Stimulated activated CD4-positive, alpha-beta T cell treated with anti-CD3 and anti-CD28 coated beads, Interleukin-1b, Interleukin-23, amount 100 ng/mL, for 24 hours (primary cell): ENCODE measurements at regions not wholly inside any gene's neighbourhood (a gene's known extent, or its start where the extent isn't known, plus 50 kb on each side); places are given as distances from the start of the nearest gene placed in this dataset.
"Not testable (repeated sequence)": the region's sequence is repeated elsewhere in the genome, so short reads cannot be mapped to it uniquely, and the experiment has no call there.

Experiments
- DNase-seq, 4 experiments: peaks; one replicate each; pipeline ENCODE4 v3.0.0-alpha.2; 2020; ENCODE audit warnings: low read depth in 4 of 4, low spot score in 1 of 4

DNA sequence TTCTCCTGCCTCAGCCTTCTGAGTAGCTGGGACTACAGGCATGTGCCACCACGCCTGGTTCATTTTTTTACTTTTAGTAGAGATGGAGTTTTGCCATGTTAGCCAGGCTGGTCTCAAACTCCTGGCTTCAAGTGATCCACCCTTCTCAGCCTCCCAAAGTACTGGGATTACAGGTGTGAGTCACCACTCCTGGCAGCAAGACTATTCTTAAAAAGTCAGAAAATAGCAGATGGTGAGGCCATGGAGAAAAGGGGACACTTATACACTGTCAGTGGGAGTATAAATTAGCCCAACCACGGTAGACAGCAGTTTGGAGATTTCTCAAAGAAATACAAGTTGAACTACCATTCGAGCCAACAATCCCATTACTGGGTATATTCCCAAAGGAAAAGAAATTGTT lies 603.3 kb upstream of the TBL1XR1 start:
- DNase-seq = no peak

DNA sequence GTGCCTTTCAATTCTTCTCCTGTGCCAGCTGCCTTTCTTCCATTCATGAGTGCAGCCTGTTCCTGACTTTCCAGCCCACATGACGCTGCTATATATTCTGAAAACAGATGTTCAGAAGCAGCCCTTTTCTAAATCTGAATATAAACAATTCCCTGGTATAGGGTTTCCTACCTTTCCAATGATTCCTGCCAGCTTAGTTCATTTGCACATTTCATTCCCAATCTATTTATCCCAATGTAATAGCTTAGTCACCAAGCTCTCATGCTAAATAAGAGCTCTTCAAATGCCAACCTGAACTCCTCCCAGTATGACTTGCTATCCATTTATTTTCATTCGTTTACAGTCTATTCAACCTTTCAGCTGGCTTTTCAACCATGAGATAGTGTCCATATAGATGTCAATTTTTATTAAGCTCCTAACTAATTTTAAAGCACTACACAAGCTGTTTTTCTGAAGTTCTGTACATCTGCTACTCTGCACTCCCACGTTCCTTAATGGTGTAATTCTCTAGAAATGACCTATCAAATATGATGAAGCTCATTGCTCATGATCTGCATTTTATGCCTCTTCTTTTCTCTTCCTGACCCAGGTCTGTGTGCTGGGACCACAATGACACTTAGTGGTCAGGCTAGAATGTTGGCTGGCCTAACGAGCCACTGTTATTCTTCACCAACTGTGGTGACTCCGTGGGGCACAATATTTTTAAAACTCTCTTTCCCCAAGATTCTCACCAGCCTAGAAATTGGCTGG lies 605.0 kb upstream of the TBL1XR1 start:
- no peak for DNase-seq

DNA sequence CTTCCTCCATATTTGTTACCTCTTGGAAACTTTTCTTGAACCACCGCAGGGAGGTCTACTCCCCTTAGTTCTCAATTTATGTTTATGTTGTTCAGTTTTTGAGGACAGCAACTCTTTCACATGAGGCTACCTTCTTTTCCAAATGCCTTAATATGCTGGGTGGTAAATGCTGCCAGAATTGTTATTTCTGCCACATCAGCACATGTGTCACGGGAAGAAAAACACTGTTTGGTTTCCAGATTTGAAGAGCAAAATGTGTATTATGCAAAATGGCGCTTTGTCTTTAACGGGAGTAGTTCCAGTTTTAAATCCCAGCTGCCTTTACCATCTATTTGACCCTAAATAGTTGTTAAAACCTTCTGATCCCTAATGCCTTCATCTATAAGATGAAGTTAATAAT lies 606.2 kb upstream of the TBL1XR1 start:
- DNase-seq = no peak

DNA sequence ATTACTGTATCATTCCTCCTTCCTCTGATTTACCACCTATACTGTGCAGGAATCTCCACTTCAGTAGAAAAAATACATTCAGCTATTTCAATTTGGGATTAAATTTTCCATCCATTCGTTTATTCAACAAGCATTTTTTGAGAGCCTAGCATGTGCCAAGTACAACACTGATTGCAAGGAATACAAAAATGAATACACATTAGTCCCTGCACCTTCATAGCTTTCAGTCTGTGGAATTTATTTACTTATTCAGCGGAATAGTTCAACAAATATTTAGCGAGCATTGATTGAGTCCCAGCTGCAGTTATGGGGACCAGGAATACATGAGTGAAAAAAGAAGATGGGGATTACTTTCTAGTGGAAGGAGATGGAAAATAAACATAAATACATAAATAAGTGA lies 606.8 kb upstream of the TBL1XR1 start:
- no peak for DNase-seq

DNA sequence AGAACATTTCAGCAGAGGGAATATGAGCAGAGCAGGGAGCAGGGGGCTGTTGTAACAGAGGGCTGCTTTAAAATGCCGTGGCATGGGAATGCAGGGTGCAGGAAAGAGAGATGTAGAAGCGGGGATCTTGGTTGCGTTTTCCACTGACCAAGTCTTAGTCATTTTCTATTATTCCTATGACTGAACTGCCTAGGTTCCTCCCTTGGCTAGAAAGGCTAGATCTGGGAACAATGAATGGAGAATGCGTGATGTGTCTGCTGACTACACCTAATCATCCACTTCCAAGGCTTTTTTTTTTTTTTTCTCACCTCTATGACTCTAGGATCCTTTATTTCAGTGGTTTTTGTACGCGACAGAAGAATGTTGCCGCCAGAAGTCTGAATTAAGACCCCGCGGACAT lies 607.4 kb upstream of the TBL1XR1 start:
- DNase-seq = no peak

DNA sequence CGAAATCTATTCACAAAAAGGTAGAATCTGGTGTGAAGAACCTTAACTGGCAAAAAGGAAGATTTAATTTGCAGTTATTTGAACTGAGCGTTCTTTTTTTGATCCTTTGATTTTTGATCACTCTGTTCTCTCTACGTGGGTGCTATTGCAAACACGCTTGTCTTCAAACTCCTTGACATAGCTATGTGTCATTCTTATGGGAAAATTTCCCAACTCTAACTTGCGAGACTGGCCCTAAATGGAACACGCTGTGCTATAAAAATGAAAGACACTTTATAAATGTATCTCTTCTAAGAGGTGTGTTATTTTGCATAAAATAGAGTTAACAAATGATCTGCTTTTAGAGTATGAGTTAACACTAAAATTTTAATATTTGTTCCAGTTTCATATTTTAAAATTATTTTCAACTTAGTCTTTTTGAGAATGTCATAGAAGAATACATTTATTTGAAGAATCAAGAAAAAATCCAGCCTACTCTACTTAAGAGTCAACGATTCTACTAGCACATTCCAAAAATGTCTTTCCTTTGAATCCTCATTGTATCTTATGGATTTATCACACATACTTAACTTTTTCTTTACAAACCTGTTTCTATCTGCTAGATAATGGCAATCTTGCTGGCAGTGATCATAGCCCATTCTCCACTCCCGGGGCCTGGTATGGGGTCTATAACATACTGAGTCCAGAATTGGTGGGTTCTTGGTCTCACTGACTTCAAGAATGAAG lies 610.0 kb upstream of the TBL1XR1 start:
- DNase-seq = no peak

DNA sequence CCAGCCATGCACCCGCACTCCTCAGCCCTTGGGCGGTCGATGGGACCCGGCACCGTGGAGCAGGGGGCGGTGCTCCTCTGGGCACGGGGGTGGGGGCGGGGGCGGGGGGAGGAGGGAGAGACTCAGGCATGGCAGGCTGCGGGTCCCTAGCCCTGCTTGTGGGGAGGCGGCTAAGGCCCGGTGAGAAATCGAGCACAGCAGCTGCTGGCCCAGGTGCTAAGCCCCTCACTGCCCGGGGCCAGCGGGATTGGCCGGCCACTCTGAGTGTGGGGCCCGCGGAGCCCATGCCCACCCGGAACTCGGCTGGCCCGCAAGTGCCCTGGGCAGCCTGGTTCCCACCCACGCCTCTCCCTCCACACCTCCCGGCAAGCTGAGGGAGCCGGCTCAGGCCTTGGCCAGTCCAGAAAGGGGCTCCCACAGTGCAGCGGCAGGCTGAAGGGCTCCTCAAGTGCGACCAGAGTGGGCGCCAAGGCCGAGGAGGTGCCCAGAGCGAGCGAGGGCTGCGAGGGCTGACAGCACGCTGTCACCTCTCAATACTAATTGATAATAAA lies 611.7 kb upstream of the TBL1XR1 start:
- not testable (repeated sequence) for DNase-seq

DNA sequence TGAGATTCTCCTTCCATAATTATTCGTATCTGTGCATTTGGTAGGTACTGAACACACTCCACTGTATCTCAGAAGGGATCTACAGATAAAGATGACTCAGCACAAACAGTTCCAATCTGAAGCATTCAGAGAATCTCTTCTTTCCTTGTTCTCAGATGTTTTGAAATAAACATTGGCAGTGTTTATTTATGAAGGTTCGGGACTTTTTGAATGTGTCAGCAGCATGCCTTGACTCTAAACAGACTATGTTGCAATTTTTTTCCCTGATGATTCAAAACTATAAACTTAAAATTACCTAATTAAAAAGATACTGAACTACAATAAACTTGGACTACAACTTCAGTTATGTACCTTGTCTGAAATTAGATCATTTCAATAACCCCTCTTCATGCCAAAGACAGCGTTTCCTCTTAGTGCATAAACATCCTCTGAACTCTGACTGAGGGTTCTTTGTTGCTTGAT lies 612.9 kb upstream of the TBL1XR1 start:
- DNase-seq = no peak

DNA sequence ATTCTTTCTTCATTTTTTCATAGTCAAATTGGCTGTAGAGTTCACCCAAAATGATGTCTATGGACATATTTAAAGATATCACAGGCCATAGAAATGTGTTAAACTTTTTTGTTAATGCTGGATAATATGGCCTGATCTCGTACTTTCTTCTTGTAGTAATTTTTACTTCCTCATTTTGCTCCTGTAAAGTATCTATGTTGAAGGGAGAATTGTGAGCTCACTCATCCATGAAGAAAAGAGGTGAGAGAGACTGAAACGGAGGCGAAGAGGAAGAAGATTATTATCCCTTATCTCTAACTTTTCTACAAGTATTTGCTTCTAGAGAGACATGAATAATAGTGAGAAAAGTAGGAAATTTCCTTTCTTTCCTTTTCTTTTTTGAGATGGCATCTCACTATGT lies 613.8 kb upstream of the TBL1XR1 start:
- DNase-seq = no peak

DNA sequence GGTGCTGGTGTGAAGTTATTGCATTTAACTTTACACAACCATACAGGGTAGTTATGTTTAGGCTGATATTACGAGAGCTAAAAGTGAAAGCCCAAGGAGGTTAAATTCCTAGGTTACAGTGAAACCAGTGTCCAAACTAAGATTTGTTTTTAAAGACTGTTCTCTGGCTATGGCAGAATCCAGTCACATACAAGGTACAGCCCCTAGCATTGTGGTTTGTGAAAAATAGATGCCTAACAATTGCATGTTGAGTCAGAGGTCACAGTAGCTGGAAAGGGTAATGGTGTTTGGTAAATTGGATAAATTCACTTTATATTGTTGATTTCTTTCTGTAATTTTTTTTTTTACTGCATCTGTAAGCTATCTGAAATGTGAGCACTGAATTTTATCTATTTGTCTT lies 614.6 kb upstream of the TBL1XR1 start:
- DNase-seq = no peak

DNA sequence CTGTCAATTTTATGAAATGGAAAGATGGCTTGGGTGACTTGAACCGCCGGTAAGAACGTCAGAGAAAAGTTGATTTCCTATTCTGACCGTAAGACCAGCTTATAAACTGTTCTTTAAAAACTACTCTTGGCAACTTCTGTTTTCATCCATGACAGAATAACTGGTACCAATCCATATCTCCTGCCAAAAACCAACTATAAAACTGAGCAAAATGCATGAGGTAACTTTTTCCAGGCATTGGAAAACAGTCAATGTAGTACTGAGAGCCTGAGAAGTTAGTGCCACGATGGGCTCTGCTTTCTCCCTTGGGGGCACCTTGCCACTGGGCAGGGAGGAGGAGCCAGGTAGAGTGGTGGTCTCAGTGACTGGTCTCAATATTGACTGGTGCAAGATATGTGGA lies 615.2 kb upstream of the TBL1XR1 start:
- DNase-seq = no peak

DNA sequence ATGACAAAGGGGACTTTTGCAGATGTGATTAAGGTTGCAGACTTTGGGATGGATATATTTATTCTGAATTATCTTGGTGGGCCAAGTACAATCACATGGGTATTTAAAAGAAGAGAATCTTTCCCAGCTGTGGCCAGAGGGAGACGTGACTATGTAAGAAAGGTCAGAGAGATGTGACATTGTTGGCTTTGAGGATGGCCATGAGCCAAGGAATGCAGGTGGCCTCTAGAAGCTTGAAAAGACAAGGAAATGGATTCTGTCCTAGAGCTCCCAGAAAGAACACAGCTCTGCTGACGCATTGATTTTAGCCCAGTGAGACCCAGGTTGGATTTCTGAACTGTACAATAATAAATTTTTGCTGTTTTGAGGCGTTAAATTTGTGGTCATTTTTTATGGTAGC lies 616.0 kb upstream of the TBL1XR1 start:
- no peak for DNase-seq

DNA sequence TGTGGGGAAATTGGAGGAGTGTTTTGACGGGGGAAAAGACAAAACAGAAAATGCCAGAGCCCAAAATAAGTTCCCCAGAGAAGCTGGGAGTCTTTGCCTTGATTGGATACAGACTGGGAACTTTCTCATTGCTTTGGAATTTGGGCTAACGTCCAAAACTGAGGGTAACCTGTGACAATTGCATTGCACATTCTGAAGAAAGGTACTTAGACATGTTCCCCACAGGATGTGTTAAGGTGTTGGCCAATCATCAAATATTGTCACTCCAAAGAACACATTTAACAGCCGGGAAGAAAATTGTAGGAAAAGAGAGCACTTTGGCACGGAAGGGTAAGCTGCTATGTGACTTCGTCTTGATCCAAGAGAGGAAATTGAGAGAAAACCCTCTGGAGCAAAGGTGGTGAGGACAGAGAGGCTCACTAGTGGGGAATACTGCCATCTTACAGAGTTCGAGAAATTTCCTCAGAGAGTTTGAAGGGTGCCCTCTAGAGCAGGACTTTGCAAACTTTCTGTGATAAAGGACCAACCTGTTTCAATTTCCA lies 619.5 kb upstream of the TBL1XR1 start:
- DNase-seq = no peak

DNA sequence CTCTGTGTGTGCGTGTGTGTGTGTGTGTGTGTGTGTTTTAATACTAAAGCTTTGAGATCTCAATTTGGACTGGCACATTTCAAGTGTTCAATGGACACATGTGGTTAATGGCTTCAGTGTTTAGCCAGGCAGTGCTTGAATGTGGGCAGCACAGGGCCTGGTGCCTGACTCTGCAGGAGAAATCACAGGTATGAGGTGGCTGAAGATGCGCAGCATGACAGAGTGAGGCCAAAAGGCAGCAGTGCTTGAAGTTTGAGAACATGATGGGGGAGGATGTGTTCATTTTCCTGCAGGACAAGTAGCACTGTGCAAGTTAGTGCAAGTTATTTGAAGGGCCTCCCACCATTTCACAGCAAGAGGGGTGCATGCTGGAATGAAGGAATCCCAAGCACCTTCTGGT lies 620.5 kb upstream of the TBL1XR1 start:
- no peak for DNase-seq

DNA sequence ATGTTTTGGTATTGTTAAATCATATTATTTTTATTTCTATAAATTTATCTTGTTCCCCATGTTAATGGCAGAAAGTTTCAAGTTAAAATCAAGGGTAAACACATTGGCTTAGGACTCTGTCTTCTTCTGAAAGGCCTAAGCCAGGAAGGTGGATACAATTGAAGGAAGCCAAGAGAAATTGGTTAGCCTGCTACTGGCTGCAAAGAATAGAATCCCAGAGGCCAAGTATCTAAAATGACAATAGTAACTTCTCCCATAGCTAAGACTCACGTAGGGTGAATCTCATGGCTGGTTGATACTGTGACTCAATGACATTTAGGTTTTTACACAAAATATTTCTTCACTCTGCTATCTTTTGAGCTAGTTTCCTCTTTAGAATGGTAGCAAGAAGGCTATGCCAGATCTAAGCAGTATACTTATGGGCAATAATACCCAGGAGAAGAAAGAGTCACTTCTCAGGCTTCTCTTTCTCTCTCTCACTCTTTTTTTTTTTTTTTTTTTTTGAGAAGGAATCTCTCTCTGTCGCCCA lies 621.5 kb upstream of the TBL1XR1 start:
- DNase-seq = no peak

DNA sequence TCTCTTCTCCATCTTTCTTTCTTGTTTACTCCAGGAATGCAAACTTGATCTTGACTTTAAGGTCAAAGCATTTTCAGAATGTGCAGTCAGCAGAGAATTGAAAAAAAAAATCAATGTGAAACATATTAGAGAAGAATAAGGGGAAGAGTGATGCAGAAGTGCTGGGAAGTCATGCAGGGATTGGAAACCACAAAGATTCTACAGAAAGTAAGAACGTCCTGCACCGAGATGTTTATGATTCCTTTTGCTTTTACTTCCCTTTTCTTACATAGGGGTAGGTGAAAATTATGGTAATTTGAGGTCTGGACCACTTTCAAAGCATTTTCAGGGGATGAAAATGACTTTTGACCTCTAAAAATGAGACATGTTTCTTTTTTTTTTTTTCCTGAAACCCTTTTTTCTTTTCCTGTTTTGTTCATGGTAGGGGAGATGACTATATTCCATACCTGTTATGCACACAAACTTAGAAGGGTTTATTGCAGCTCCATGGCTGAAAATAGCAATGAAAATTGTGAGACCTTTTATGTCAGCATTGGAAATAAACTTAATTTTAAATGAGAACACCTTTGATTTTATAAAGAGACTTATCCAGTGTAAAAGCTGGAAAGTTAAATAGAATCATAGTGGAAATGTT lies 623.5 kb upstream of the TBL1XR1 start:
- no peak for DNase-seq

DNA sequence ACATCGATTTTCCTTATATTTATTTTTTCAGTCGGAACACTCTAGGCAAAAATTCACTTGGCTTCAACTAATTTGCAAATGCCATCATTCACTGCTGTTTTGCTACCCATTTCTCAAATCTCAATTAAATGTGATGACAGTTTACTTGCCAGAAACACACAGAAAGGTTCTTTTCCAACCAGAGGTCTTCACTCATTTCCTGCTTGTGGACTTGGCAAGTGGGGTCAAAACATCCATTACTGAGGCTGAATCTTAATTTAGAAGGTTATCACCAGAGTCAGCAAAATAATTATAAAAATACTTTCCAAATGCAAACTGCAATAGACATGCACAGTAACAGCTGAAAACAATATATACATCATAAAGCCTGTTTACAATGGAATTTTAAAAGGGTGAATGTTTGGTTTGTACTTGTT lies 625.4 kb upstream of the TBL1XR1 start:
- no peak for DNase-seq

DNA sequence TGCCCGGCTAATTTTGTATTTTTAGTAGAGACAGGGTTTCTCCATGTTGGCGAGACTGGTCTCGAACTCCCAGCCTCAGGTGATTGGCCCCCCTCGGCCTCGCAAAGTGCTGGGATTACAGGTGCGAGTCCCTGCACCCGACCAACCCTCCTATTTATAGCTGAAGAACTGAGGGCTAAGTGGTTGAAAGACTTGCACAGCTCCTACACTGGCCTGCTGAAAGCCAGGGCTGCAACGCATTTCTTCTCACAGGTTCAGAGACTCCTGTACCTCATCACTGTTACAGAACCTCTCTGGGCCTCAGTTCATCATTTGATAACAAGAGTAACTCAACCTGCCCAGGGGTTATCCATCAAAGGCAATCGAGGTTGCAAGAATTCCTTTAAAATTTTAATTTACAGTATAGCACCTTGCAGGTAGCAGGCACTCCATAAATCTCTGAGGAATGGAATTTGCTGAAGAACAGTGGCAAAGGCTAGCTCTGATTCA lies 626.5 kb upstream of the TBL1XR1 start:
- DNase-seq = no peak

DNA sequence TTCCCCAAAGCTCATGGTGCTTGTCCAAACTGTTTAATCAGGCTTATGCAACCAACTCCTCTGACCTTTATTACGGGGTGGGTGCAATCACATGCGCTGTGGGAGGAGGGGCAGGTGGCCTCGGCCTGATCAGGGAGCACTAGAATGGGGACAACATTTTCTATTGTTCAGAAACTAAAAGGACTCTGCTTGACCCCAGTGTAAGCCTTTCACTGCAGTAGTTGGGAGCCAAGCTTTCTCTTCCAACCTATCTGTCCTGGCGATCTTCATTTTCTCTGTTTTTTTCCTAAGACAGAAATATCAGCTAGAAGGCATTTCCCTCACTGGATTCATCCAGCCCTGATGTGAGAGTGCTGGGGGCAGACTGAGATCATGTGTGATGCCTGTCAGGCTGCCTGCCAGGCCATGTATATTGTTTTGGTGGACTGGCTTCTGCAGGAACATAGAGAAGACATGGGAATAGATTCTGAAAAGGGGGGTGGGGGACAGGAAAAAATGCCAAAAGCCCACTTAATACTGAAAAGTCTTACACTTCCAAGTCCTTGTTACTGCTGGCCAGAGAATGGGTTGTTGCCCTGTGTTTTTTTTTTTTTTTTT lies 627.0 kb upstream of the TBL1XR1 start:
- no peak for DNase-seq

DNA sequence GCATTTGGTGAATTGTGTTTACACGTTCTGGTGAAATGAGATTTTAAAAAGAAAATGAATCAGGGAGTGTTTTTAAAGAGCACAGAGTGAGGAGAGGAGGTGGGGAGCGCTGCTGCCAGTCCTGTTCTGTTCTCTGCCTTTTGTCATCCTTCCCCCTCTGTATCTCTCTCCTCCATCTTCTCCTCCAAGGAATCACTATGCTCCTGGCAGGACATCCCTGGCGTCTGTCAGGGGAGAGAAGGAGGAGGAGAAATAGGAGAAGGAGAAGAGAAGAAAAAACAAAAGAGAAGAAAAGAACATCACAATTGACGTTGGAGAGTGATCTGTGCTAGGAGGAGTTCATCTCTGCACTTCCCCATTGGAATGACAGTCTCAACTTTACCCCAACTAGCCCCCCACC lies 627.6 kb upstream of the TBL1XR1 start:
- DNase-seq = no peak

DNA sequence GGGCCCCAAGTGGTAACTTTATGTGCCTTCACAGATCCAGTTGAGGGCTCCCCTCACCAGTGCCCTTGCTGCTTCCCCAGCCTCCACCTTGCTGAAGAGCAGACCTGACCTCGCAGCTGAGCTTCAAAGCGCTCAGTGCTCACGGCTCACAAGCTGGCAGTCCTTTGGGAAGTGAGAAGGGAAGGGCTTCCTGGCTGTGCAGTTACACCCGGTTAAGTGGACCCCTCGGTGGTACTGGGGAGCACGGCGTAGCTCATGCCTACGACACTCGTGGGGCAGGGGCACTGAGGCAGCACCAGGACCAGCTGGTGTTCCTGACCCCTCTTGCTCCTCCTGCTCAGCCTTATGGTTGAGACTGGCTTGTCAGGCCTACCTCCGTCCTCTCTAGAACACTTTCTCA lies 629.0 kb upstream of the TBL1XR1 start:
- DNase-seq = no peak
